ENCODE measurements at regions not wholly inside any gene's neighbourhood (a gene's known extent, or its start where the extent isn't known, plus 50 kb on each side); places are given as distances from the start of the nearest gene placed in this dataset.
"Not testable (repeated sequence)": the region's sequence is repeated elsewhere in the genome, so short reads cannot be mapped to it uniquely, and the experiment has no call there.

DNA sequence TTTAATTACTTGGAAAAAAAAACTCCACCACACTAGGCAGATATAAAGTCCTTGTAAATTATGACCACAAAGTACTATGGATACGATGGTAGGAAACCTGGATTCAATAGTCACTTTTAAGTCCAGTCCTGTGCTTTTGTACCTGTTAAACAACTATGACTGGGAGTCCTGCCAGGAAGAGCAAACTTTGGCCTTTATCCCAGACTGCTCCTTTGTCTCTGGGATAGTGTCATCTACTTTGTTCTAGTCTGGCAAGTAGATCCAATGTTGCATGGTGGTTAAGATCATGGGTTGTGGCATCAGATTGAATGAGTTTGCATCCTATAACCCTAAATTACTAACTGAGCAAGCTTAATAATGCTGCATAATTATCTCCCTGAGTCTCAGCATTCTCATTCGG, 175.3 kb upstream of the FGF13 start:
- no peak overlapping the region for H3K4me3 ChIP-seq (ENCODE audit: low read depth in 1 of 3, low read length in 3 of 3)
- peaks cover 0 to 7% (median 0%) of the 10 kb centered on the region in 4 donors for H3K27me3 ChIP-seq (ENCODE audit: control insufficient read depth in 4 of 4, insufficient read depth in 4 of 4, low read length in 3 of 4)
- DNase-seq (ENCODE audit: low spot score), result peak; percentile 31
- H3K9ac ChIP-seq (ENCODE audit: low read depth in 1 of 2, low read length in 2 of 2), result no peak overlapping the region
- TF ChIP-seq RAD21 (IDR thresholded peaks at IDR 0.05) (peak in 1 of 2 donors; percentile 6), YY1 (IDR thresholded peaks at IDR 0.05) (no peak), HNF4A (conservative IDR thresholded peaks at IDR 0.05) (peak; percentile 36 to 61), GABPA (IDR thresholded peaks at IDR 0.05 in 1 of 2, conservative IDR thresholded peaks at IDR 0.05 in 1 of 2) (no peak)
- no peaks in the 10 kb centered on the region for H3K4me1 ChIP-seq (ENCODE audit: control insufficient read depth in 4 of 4, insufficient read depth in 4 of 4, low read length in 3 of 4)
- no peaks in the 10 kb centered on the region for H3K36me3 ChIP-seq (ENCODE audit: control insufficient read depth in 4 of 4, insufficient read depth in 3 of 4, low read depth in 1 of 4, low read length in 3 of 4)
- H3K27ac ChIP-seq (ENCODE audit: low read depth in 1 of 2, low read length in 2 of 2), result no peak overlapping the region
- H3K9me3 ChIP-seq (ENCODE audit: control insufficient read depth in 4 of 4, low read length in 3 of 4), result no peaks in the 10 kb centered on the region
- 64% methylated on average over 2 of the region's 2 CpGs for WGBS

DNA sequence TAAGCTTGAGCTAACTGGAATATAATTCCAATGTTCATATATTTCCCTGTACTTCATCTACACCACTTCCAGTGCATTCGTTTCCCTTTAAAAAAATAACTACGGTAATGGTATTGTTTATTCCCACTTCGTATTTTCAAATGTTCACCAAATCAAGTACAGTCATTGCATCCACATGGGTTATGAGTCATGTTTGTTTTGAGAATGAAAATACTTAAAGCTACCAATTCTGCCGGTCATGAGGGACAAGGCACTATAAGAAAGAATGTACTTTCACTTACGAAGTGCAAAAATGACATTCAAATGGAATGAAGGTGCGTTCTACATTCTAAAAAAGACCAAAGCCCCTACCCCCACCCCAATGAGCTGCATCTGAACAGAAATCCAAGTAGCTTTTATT, 174.4 kb upstream of the FGF13 start:
- no peak overlapping the region for H3K4me3 ChIP-seq (ENCODE audit: low read depth in 1 of 3, low read length in 3 of 3)
- H3K36me3 ChIP-seq (ENCODE audit: control insufficient read depth in 4 of 4, insufficient read depth in 3 of 4, low read depth in 1 of 4, low read length in 3 of 4), result no peaks in the 10 kb centered on the region
- peaks cover 0 to 7% (median 0%) of the 10 kb centered on the region in 4 donors for H3K27me3 ChIP-seq (ENCODE audit: control insufficient read depth in 4 of 4, insufficient read depth in 4 of 4, low read length in 3 of 4)
- TF ChIP-seq TAF1 (conservative IDR thresholded peaks at IDR 0.05) (no peak), RXRA (IDR thresholded peaks at IDR 0.05) (no peak), YY1 (IDR thresholded peaks at IDR 0.05) (no peak)
- TF ChIP-seq, protein P1, sequence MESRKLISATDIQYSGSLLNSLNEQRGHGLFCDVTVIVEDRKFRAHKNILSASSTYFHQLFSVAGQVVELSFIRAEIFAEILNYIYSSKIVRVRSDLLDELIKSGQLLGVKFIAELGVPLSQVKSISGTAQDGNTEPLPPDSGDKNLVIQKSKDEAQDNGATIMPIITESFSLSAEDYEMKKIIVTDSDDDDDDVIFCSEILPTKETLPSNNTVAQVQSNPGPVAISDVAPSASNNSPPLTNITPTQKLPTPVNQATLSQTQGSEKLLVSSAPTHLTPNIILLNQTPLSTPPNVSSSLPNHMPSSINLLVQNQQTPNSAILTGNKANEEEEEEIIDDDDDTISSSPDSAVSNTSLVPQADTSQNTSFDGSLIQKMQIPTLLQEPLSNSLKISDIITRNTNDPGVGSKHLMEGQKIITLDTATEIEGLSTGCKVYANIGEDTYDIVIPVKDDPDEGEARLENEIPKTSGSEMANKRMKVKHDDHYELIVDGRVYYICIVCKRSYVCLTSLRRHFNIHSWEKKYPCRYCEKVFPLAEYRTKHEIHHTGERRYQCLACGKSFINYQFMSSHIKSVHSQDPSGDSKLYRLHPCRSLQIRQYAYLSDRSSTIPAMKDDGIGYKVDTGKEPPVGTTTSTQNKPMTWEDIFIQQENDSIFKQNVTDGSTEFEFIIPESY (IDR thresholded peaks at IDR 0.05), result no peak
- no peak overlapping the region for H3K27ac ChIP-seq (ENCODE audit: low read depth in 1 of 2, low read length in 2 of 2)
- no peak for DNase-seq (ENCODE audit: low spot score)
- no peaks in the 10 kb centered on the region for H3K4me1 ChIP-seq (ENCODE audit: control insufficient read depth in 4 of 4, insufficient read depth in 4 of 4, low read length in 3 of 4)
- H3K9ac ChIP-seq (ENCODE audit: low read depth in 1 of 2, low read length in 2 of 2), result no peak overlapping the region
- 92% methylated on average over 6 of the region's 6 CpGs for WGBS
- H3K9me3 ChIP-seq (ENCODE audit: control insufficient read depth in 4 of 4, low read length in 3 of 4), result no peaks in the 10 kb centered on the region

DNA sequence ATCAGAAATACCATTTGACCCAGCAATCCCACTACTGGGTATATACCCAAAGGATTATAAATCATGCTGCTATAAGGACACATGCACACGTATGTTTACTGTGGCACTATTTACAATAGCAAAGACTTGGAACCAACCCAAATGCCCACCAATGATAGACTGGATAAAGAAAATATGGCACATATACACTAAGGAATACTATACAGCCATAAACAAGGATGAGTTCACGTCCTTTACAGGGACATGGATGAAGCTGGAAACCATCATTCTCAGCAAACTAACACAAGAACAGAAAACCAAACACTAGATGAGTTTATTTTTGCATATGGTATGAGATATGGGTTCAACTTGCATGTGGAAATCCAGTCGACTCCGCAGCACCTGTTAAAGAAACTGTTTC, 168.8 kb upstream of the FGF13 start:
- not testable (repeated sequence) for H3K27ac ChIP-seq (ENCODE audit: low read depth in 1 of 2, low read length in 2 of 2); H3K36me3 ChIP-seq (ENCODE audit: control insufficient read depth in 4 of 4, insufficient read depth in 3 of 4, low read depth in 1 of 4, low read length in 3 of 4); H3K9ac ChIP-seq (ENCODE audit: low read depth in 1 of 2, low read length in 2 of 2); H3K4me3 ChIP-seq (ENCODE audit: low read depth in 1 of 3, low read length in 3 of 3); DNase-seq (ENCODE audit: low spot score); H3K4me1 ChIP-seq (ENCODE audit: control insufficient read depth in 4 of 4, insufficient read depth in 4 of 4, low read length in 3 of 4); H3K9me3 ChIP-seq (ENCODE audit: control insufficient read depth in 4 of 4, low read length in 3 of 4); H3K27me3 ChIP-seq (ENCODE audit: control insufficient read depth in 4 of 4, insufficient read depth in 4 of 4, low read length in 3 of 4)
- WGBS, result 86% methylated on average over 4 of the region's 4 CpGs

DNA sequence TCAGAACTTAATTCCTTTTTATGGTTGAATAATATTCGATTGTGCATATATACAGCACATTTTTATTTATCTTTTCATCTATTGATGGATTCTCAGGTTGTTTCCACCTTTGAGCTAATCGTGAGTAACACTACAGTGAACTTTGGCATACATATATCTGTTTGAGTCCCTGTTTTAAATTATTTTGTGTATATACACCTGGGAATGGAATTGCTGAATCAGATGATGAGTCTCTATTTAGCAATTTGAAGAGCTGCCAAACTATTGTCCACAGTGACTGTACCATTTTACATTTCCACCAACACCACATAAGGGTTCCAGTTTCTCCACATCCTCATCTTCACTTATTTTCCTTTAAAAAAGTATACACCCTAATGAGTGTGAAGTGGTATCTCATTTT, 166.2 kb upstream of the FGF13 start:
- DNase-seq (ENCODE audit: low spot score), result no peak
- TF ChIP-seq EGR1 (IDR thresholded peaks at IDR 0.05; ENCODE audit: low read depth in 2 of 2) (no peak), YY1 (IDR thresholded peaks at IDR 0.05) (no peak), JUND (IDR thresholded peaks at IDR 0.05) (no peak), SP1 (IDR thresholded peaks at IDR 0.05) (no peak)
- Histone ChIP-seq H3K36me3 (ENCODE audit: control insufficient read depth in 4 of 4, insufficient read depth in 3 of 4, low read depth in 1 of 4, low read length in 3 of 4) (no peaks in the 10 kb centered on the region), H3K9me3 (ENCODE audit: control insufficient read depth in 4 of 4, low read length in 3 of 4) (no peaks in the 10 kb centered on the region), H3K27me3 (ENCODE audit: control insufficient read depth in 4 of 4, insufficient read depth in 4 of 4, low read length in 3 of 4) (no peaks in the 10 kb centered on the region), H3K9ac (ENCODE audit: low read depth in 1 of 2, low read length in 2 of 2) (no peak overlapping the region), H3K4me1 (ENCODE audit: control insufficient read depth in 4 of 4, insufficient read depth in 4 of 4, low read length in 3 of 4) (no peaks in the 10 kb centered on the region), H3K4me3 (ENCODE audit: low read depth in 1 of 3, low read length in 3 of 3) (no peak overlapping the region), H3K27ac (ENCODE audit: low read depth in 1 of 2, low read length in 2 of 2) (no peak overlapping the region)
- WGBS, result 68% methylated on average over 2 of the region's 2 CpGs
